ENCODE measurements at regions not wholly inside any gene's neighbourhood (a gene's known extent, or its start where the extent isn't known, plus 50 kb on each side); places are given as distances from the start of the nearest gene placed in this dataset.

DNA sequence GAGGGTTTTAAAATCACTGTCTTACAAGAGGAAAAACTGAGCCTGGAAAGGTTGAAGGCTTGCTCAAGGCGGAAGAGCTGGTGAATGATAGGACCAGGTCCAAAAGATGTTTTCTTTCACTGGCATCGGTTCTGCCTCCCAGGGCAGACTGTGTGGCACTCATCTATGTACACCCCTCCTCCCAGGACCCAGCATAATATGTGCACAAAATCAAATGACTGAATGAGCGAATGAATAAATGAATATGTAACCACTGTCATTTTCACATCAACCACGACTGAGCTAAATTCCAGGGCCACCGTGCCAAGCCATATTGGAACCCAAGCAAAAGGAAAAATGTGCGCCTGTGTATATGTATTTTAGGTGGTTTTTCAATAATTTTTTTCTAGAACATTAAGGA lies 99.3 kb upstream of the ZBTB40 start:
- no peaks in the 10 kb centered on the region for H3K9me3 Mint-ChIP-seq
- no peak for DNase-seq
- H3K4me3 Mint-ChIP-seq, result no peak overlapping the region
- H3K4me1 Mint-ChIP-seq (ENCODE audit: low read depth), result peaks cover 7% of the 10 kb centered on the region
- peaks cover 73% of the 10 kb centered on the region for H3K27me3 Mint-ChIP-seq
- no peak overlapping the region for H3K27ac Mint-ChIP-seq
- no peaks in the 10 kb centered on the region for H3K36me3 Mint-ChIP-seq (ENCODE audit: low read depth)

DNA sequence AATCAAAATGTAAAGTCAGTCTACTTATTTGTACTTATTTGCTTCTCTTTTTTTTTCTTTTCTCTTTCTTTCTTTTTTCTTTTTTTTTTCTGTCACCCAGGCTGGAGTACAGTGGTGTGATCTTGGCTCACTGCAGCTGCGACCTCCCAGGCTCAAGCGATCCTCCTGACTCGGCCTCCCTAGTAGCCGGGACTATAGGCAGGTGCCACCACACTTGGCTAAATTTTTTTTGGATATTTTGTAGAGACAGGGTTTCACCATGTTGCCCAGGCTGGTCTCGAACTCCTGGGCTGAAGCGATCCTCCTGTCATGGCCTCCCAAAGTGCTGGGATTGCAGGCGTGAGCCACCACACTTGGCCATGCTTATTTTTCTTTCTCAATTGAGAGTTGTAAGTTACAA lies 98.8 kb upstream of the ZBTB40 start:
- no peak overlapping the region for H3K27ac Mint-ChIP-seq
- H3K36me3 Mint-ChIP-seq (ENCODE audit: low read depth), result no peaks in the 10 kb centered on the region
- no peaks in the 10 kb centered on the region for H3K9me3 Mint-ChIP-seq
- H3K4me3 Mint-ChIP-seq, result no peak overlapping the region
- peaks cover 7% of the 10 kb centered on the region for H3K4me1 Mint-ChIP-seq (ENCODE audit: low read depth)
- H3K27me3 Mint-ChIP-seq, result peaks cover 74% of the 10 kb centered on the region
- DNase-seq, result no peak

DNA sequence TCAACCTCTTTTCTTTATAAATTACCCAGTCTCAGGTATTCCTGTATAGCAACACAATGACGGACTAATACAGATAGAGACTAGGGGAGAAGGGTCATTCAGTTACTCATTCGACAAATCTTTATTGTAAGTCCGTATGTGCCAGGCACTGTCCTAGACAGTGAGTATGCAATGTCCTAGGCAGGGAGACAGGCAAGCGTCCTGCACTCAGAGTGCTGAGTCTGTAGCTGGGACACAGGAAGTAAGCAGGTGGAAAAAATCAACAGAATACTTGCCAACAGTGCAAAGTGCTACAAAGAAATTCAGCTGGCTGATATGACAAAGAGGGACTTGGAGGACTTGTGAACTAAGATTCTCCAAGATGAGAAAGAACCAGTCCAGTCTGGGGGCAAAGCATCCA lies 92.2 kb upstream of the ZBTB40 start:
- Mint-ChIP-seq H3K27me3 (peaks cover 54% of the 10 kb centered on the region), H3K4me1 (ENCODE audit: low read depth) (no peaks in the 10 kb centered on the region), H3K36me3 (ENCODE audit: low read depth) (no peaks in the 10 kb centered on the region), H3K4me3 (no peak overlapping the region), H3K9me3 (no peaks in the 10 kb centered on the region), H3K27ac (no peak overlapping the region)
- no peak for DNase-seq

DNA sequence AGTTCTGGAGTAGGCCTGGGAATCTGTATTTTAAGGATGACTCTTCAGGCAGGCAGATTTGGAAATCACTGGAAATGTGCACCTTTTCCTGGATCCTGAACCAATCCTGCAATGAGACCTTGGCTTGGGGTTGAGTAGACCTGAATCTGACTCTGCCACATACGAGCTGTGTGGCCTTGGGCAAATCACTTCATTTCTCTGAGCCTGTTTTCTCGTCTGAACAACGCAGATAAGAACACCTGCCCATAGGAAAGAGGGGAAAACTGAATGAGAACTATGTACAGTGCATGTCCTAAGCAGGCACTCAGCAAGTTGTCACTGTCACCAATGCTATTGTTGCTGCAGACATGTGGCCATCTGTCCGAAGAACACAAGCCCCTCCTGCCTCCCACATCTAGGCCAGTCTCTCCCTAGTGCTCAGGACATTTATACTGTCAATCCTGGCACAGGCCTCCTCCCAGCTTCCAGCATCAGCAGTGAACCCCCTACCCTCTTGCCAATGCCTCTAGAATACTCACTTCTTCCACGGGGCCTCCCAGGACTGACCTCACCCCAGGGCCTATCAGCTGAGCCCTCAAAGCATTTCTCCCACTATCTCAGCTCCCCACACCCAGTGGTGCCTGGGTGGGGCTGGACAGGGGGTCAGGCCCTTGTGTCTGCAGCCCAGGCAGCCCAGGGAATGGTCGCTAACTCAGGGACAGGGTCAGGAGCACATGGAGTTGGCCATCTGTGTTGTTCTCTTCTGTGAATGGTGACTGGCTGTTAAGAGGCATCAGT lies 88.8 kb upstream of the ZBTB40 start:
- no peak overlapping the region for H3K4me3 Mint-ChIP-seq
- peaks cover 45% of the 10 kb centered on the region for H3K27me3 Mint-ChIP-seq
- no peaks in the 10 kb centered on the region for H3K9me3 Mint-ChIP-seq
- no peaks in the 10 kb centered on the region for H3K36me3 Mint-ChIP-seq (ENCODE audit: low read depth)
- no peak for DNase-seq
- no peaks in the 10 kb centered on the region for H3K4me1 Mint-ChIP-seq (ENCODE audit: low read depth)
- no peak overlapping the region for H3K27ac Mint-ChIP-seq

- Mint-ChIP-seq H3K27me3 (peaks cover 41% of the 10 kb centered on the region), H3K4me3 (no peak overlapping the region), H3K27ac (no peak overlapping the region), H3K4me1 (ENCODE audit: low read depth) (no peaks in the 10 kb centered on the region), H3K36me3 (ENCODE audit: low read depth) (no peaks in the 10 kb centered on the region), H3K9me3 (no peaks in the 10 kb centered on the region)
- DNase-seq, result no peak
Observed at GRCh38 chr1:22363403-22364325, 88.0 kb upstream of the ZBTB40 start.

DNA sequence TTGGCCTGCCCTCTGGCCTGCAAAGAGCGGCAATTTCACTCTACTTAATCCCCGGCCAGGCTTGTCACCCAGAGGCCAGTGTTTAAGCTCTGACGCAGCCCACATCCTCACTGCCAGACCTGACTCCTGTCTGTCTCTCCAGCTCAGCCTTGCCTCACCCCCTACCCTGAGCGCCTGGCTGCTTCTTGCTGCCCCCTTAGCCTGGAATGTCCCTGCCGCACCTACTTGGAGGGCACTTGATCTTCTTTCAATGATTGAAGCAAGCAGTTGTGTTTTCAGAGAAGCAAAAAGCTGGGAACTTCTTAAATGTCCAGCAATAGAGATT lies 87.4 kb upstream of the ZBTB40 start:
- H3K4me3 Mint-ChIP-seq, result no peak overlapping the region
- no peaks in the 10 kb centered on the region for H3K4me1 Mint-ChIP-seq (ENCODE audit: low read depth)
- H3K9me3 Mint-ChIP-seq, result no peaks in the 10 kb centered on the region
- DNase-seq, result no peak
- no peak overlapping the region for H3K27ac Mint-ChIP-seq
- no peaks in the 10 kb centered on the region for H3K36me3 Mint-ChIP-seq (ENCODE audit: low read depth)
- peaks cover 40% of the 10 kb centered on the region for H3K27me3 Mint-ChIP-seq

DNA sequence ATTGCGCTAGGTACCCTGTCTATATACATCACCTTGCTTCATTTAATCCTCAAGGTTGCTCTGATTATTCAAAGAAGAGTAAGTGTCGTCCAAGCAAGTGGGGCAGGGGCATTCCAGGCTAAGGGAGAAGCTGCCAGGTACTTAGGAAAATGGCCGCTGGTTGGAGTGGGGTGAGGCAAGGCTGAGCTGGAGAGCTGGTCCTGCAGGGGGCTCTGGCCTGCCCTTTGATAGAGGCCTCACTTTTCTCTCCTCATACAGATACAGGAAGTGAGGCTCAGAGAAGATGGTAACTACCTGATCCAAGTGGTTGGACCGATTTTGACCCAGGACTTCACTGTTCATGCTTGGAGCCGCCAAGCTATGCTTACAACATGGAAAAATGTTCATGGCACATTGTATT lies 86.9 kb upstream of the ZBTB40 start:
- no peaks in the 10 kb centered on the region for H3K36me3 Mint-ChIP-seq (ENCODE audit: low read depth)
- DNase-seq, result no peak
- H3K9me3 Mint-ChIP-seq, result no peaks in the 10 kb centered on the region
- no peak overlapping the region for H3K4me3 Mint-ChIP-seq
- no peaks in the 10 kb centered on the region for H3K4me1 Mint-ChIP-seq (ENCODE audit: low read depth)
- H3K27me3 Mint-ChIP-seq, result peaks cover 38% of the 10 kb centered on the region
- H3K27ac Mint-ChIP-seq, result no peak overlapping the region

DNA sequence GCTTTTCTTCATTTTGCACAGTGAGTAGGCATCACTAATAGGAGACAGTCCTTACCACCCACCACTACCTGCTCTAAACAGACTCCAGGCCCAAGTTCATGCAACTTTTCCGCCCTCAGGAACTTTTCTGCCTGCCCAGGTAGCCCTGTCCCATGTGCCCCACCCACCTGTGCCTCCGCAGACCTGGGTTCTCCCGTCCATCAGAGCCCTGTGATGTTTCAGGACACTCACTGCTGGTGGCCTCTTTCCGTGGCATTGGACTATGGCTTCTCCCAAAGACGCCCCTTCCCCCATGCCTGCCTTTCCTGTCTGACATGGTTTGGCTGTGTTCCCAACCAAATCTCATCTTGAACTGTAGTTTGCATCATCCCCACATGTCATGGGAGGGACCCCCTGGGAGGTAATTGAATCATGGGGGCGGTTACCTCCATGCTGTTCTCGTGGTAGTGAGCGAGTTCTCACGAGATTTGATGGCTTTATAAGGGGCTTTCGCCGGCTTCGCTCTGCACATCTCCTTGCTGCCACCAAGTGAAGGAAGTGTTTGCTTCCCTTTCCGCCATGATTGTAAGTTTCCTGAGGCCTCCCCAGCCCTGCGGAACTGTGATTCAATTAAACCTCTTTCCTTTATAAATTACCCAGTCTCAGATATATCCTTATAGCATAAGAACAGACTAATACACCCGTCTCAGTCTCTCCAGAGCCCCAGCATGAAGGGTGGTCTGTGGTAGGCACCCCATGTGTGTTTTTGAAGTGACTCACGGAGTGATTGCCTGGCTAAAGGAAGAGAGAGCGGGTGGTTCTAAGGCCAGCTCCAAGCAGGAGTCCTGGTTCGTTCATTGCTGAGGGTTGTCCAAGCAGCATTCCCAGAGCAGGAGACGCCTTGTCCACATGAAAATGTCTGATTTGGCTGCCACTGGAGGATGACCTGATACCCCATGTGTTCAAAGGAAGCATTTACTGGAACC lies 86.0 kb upstream of the ZBTB40 start:
- no peak overlapping the region for H3K4me3 Mint-ChIP-seq
- no peaks in the 10 kb centered on the region for H3K9me3 Mint-ChIP-seq
- H3K27ac Mint-ChIP-seq, result no peak overlapping the region
- H3K27me3 Mint-ChIP-seq, result peaks cover 39% of the 10 kb centered on the region
- no peak for DNase-seq
- H3K36me3 Mint-ChIP-seq (ENCODE audit: low read depth), result no peaks in the 10 kb centered on the region
- no peaks in the 10 kb centered on the region for H3K4me1 Mint-ChIP-seq (ENCODE audit: low read depth)

- H3K36me3 Mint-ChIP-seq (ENCODE audit: low read depth), result no peaks in the 10 kb centered on the region
- H3K27ac Mint-ChIP-seq, result no peak overlapping the region
- peaks cover 38% of the 10 kb centered on the region for H3K27me3 Mint-ChIP-seq
- no peak for DNase-seq
- H3K9me3 Mint-ChIP-seq, result no peaks in the 10 kb centered on the region
- H3K4me3 Mint-ChIP-seq, result no peak overlapping the region
- H3K4me1 Mint-ChIP-seq (ENCODE audit: low read depth), result no peaks in the 10 kb centered on the region
Observed at GRCh38 chr1:22366346-22366745, 85.3 kb upstream of the ZBTB40 start.

- Mint-ChIP-seq H3K4me3 (no peak overlapping the region), H3K36me3 (ENCODE audit: low read depth) (no peaks in the 10 kb centered on the region), H3K27ac (no peak overlapping the region), H3K4me1 (ENCODE audit: low read depth) (no peaks in the 10 kb centered on the region), H3K9me3 (no peaks in the 10 kb centered on the region), H3K27me3 (peaks cover 38% of the 10 kb centered on the region)
- DNase-seq, result no peak
Observed at GRCh38 chr1:22368125-22368524, 83.5 kb upstream of the ZBTB40 start.

GRCh38 chr1:22369294-22370189 lies 82.1 kb upstream of the ZBTB40 start:
- Mint-ChIP-seq H3K4me1 (ENCODE audit: low read depth) (no peaks in the 10 kb centered on the region), H3K36me3 (ENCODE audit: low read depth) (no peaks in the 10 kb centered on the region), H3K4me3 (no peak overlapping the region), H3K27me3 (peaks cover 36% of the 10 kb centered on the region), H3K27ac (no peak overlapping the region), H3K9me3 (no peaks in the 10 kb centered on the region)
- no peak for DNase-seq

DNA sequence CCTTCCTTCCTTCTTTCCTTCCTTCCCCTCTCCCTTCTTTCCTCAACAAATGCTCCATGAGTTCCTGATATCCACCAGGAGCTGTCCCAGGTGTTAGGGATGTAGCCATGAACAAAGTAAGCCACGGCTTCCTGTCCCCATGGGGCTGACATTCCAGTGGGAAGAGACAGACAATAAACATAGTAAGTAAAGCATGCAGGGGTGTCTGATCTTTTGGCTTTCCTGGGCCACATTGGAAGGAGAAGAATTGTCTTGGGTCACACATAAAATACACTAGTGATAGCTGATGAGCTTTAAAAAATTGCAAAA lies 81.5 kb upstream of the ZBTB40 start:
- no peak for DNase-seq
- Mint-ChIP-seq H3K36me3 (ENCODE audit: low read depth) (no peaks in the 10 kb centered on the region), H3K4me1 (ENCODE audit: low read depth) (no peaks in the 10 kb centered on the region), H3K27ac (no peak overlapping the region), H3K4me3 (no peak overlapping the region), H3K27me3 (peaks cover 35% of the 10 kb centered on the region), H3K9me3 (no peaks in the 10 kb centered on the region)

GRCh38 chr1:22371408-22371807 lies 80.2 kb upstream of the ZBTB40 start:
- DNase-seq, result no peak
- H3K27me3 Mint-ChIP-seq, result peaks cover 28% of the 10 kb centered on the region
- H3K4me1 Mint-ChIP-seq (ENCODE audit: low read depth), result no peaks in the 10 kb centered on the region
- no peaks in the 10 kb centered on the region for H3K36me3 Mint-ChIP-seq (ENCODE audit: low read depth)
- no peaks in the 10 kb centered on the region for H3K9me3 Mint-ChIP-seq
- no peak overlapping the region for H3K4me3 Mint-ChIP-seq
- no peak overlapping the region for H3K27ac Mint-ChIP-seq

DNA sequence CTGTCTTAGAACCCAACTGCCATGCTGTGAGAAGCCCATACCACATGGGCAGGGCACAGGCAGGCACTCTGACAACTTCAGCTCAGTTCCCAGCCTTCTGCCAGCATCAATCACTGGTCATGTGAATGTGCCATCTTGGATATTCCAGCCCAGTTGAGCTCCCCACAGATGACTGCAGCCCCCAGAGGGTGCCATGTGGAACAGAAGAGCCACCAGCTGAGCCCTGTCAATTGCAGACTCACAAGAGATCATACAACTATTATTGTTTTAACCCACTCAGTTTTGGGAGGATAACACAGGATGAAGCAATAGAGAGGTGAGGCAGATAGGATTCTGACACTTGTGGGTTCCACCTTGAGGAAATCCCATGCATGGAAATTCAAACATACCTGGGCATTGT lies 78.4 kb upstream of the ZBTB40 start:
- H3K4me1 Mint-ChIP-seq (ENCODE audit: low read depth), result no peaks in the 10 kb centered on the region
- H3K4me3 Mint-ChIP-seq, result no peak overlapping the region
- H3K9me3 Mint-ChIP-seq, result no peaks in the 10 kb centered on the region
- peaks cover 23% of the 10 kb centered on the region for H3K27me3 Mint-ChIP-seq
- no peak overlapping the region for H3K27ac Mint-ChIP-seq
- no peaks in the 10 kb centered on the region for H3K36me3 Mint-ChIP-seq (ENCODE audit: low read depth)
- no peak for DNase-seq
